ENCODE measurements at regions not wholly inside any gene's neighbourhood (a gene's known extent, or its start where the extent isn't known, plus 50 kb on each side); places are given as distances from the start of the nearest gene placed in this dataset.

- TF ChIP-seq, protein P1, sequence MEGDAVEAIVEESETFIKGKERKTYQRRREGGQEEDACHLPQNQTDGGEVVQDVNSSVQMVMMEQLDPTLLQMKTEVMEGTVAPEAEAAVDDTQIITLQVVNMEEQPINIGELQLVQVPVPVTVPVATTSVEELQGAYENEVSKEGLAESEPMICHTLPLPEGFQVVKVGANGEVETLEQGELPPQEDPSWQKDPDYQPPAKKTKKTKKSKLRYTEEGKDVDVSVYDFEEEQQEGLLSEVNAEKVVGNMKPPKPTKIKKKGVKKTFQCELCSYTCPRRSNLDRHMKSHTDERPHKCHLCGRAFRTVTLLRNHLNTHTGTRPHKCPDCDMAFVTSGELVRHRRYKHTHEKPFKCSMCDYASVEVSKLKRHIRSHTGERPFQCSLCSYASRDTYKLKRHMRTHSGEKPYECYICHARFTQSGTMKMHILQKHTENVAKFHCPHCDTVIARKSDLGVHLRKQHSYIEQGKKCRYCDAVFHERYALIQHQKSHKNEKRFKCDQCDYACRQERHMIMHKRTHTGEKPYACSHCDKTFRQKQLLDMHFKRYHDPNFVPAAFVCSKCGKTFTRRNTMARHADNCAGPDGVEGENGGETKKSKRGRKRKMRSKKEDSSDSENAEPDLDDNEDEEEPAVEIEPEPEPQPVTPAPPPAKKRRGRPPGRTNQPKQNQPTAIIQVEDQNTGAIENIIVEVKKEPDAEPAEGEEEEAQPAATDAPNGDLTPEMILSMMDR (IDR thresholded peaks at IDR 0.05; ENCODE audit: low read depth, low read length) = no peak
- no peak for DNase-seq (ENCODE audit: low read depth in 2 of 2)
- H3K4me3 ChIP-seq (replicated peaks in 1 of 2; ENCODE audit: low read depth in 2 of 2, low read length in 2 of 2) = no peak overlapping the region
These were observed 57.8 kb upstream of the FUT8 start for GRCh38 chr14:65354715-65355114.

GRCh38 chr14:65356327-65356836 lies 56.1 kb upstream of the FUT8 start:
- DNase-seq (ENCODE audit: low read depth in 2 of 2) = peak; percentile 59 to 93
- TF ChIP-seq, protein P1 (IDR thresholded peaks at IDR 0.05; ENCODE audit: low read depth, low read length) = no peak

GRCh38 chr14:65357113-65357512 lies 55.4 kb upstream of the FUT8 start:
- TF ChIP-seq, protein P1 (IDR thresholded peaks at IDR 0.05; ENCODE audit: low read depth, low read length) = no peak
- no peak for DNase-seq (ENCODE audit: low read depth in 2 of 2)
- no peak overlapping the region for H3K4me3 ChIP-seq (replicated peaks in 1 of 2; ENCODE audit: low read depth in 2 of 2, low read length in 2 of 2)

More at GRCh38 chr14:65356327-65356836, 56.1 kb upstream of the FUT8 start:
- no peak overlapping the region for H3K4me3 ChIP-seq (replicated peaks in 1 of 2; ENCODE audit: low read depth in 2 of 2, low read length in 2 of 2)

- TF ChIP-seq, protein P1 (IDR thresholded peaks at IDR 0.05; ENCODE audit: low read depth, low read length) = no peak
These were observed 54.8 kb upstream of the FUT8 start for GRCh38 chr14:65357689-65358088.

GRCh38 chr14:65359503-65359902 lies 53.0 kb upstream of the FUT8 start:
- no peak overlapping the region for H3K4me3 ChIP-seq (replicated peaks in 1 of 2; ENCODE audit: low read depth in 2 of 2, low read length in 2 of 2)
- TF ChIP-seq, protein P1 (IDR thresholded peaks at IDR 0.05; ENCODE audit: low read depth, low read length) = no peak
- DNase-seq (ENCODE audit: low read depth in 2 of 2) = peak; percentile 48 to 50

More at GRCh38 chr14:65357689-65358088, 54.8 kb upstream of the FUT8 start:
- no peak for DNase-seq (ENCODE audit: low read depth in 2 of 2)
- H3K4me3 ChIP-seq (replicated peaks in 1 of 2; ENCODE audit: low read depth in 2 of 2, low read length in 2 of 2) = no peak overlapping the region

- TF ChIP-seq, protein P1 (IDR thresholded peaks at IDR 0.05; ENCODE audit: low read depth, low read length) = no peak
- DNase-seq (ENCODE audit: low read depth in 2 of 2) = no peak
These were observed 52.3 kb upstream of the FUT8 start for GRCh38 chr14:65360144-65360784.

More at GRCh38 chr14:65360144-65360784, 52.3 kb upstream of the FUT8 start:
- no peak overlapping the region for H3K4me3 ChIP-seq (replicated peaks in 1 of 2; ENCODE audit: low read depth in 2 of 2, low read length in 2 of 2)

Measured in cardiac fibroblast (primary cell).